ENCODE measurements at regions not wholly inside any gene's neighbourhood (a gene's known extent, or its start where the extent isn't known, plus 50 kb on each side); places are given as distances from the start of the nearest gene placed in this dataset.

DNA sequence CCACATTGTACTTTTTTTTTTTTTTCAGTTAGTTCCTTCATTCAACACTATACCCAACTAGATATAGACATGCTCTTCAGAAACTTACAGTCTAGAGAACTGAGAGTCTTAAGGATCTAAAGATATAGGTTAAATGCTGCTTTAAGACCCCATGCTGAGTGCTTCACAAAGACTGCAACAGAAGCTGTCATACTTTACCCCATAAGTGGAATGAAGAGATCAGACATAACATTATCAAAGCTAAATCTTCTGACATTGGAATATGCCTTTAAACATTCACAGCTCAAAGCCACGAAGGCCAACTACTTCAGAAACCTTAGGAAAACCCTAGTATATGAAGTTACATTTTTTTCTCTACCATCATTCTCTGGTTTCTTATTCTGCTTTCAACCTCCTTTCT, 666.4 kb downstream of the KCNT2 start:
- TF ChIP-seq, protein P1, sequence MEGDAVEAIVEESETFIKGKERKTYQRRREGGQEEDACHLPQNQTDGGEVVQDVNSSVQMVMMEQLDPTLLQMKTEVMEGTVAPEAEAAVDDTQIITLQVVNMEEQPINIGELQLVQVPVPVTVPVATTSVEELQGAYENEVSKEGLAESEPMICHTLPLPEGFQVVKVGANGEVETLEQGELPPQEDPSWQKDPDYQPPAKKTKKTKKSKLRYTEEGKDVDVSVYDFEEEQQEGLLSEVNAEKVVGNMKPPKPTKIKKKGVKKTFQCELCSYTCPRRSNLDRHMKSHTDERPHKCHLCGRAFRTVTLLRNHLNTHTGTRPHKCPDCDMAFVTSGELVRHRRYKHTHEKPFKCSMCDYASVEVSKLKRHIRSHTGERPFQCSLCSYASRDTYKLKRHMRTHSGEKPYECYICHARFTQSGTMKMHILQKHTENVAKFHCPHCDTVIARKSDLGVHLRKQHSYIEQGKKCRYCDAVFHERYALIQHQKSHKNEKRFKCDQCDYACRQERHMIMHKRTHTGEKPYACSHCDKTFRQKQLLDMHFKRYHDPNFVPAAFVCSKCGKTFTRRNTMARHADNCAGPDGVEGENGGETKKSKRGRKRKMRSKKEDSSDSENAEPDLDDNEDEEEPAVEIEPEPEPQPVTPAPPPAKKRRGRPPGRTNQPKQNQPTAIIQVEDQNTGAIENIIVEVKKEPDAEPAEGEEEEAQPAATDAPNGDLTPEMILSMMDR (IDR thresholded peaks at IDR 0.05; ENCODE audit: insufficient read depth, low read length, missing control alignments): no peak
- DNase-seq (ENCODE audit: low read depth, low spot score): no peak
- H3K4me3 ChIP-seq (ENCODE audit: low read depth, low read length): no peak overlapping the region
- CTCF ChIA-PET: no interaction called here
- POLR2A ChIA-PET: no interaction called here

GRCh38 chr1:195941314-195941713, 666.9 kb downstream of the KCNT2 start:
- ChIA-PET POLR2A (no interaction called here), CTCF (no interaction called here)
- TF ChIP-seq, protein P1 (IDR thresholded peaks at IDR 0.05; ENCODE audit: insufficient read depth, low read length, missing control alignments): no peak
- H3K4me3 ChIP-seq (ENCODE audit: low read depth, low read length): no peak overlapping the region
- no peak for DNase-seq (ENCODE audit: low read depth, low spot score)

DNA sequence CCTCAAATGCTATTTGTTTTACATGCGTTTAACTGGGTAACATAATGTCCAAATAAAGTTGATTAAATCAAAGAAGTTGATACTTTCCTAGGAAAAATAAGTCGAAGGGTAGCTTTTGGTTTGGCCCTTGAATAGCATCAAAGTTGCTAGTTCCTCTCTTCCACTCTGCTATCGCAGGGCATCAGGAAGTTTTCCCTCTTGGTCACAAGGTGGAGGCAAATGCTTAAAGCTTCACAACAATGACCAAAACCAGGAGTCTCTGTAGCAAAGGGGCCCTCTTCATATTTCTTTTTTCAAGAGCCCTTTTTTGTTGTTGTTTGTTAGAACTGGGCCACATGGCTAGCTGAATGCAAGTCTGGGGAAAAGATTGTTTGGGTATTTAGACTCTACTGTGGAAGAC, 668.4 kb downstream of the KCNT2 start:
- ChIA-PET POLR2A (no interaction called here), CTCF (no interaction called here)
- H3K4me3 ChIP-seq (ENCODE audit: low read depth, low read length): no peak overlapping the region
- TF ChIP-seq, protein P1 (IDR thresholded peaks at IDR 0.05; ENCODE audit: insufficient read depth, low read length, missing control alignments): no peak
- DNase-seq (ENCODE audit: low read depth, low spot score): no peak

DNA sequence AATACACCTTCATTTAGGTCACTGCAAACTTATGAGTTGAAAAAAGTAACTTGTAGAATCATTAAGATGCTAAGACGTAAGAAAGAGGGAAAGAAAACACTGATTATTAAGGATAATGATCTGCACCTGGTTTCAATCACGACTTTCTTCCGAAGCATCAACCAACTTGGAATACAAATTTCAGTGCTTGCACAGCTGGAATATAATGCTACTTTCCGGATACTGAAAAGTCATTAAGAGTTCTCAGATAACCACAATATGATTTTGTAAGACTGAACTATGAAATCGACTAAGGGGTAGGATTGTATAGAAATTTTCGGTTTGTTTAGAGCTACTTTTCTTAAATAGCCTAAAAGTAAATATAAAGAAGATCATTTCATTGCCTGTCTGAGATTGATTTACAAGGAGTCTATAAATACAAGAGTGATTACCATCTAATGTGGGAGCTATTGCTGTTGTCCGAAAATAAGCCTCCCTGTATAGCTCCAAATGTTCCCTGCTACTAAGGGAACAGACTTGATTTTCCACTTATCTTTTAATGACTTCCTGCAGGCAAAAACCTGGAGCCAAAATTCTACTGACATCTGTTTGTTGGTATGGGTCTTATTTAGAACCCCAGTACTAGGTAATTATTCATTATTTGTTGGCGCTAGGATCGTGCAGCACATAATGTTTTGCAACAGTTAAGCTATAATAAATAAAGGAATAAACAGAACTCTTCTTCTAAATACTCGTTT, 673.3 kb downstream of the KCNT2 start:
- ChIA-PET POLR2A (no interaction called here), CTCF (no interaction called here)
- H3K4me3 ChIP-seq (ENCODE audit: low read depth, low read length): no peak overlapping the region
- no peak for DNase-seq (ENCODE audit: low read depth, low spot score)
- TF ChIP-seq, protein P1 (IDR thresholded peaks at IDR 0.05; ENCODE audit: insufficient read depth, low read length, missing control alignments): no peak

- CTCF ChIA-PET: no interaction called here
These were observed 674.4 kb downstream of the KCNT2 start for GRCh38 chr1:195933835-195934234.

GRCh38 chr1:195915826-195916225, 692.4 kb downstream of the KCNT2 start:
- ChIA-PET POLR2A (no interaction called here), CTCF (no interaction called here)
- no peak overlapping the region for H3K4me3 ChIP-seq (ENCODE audit: low read depth, low read length)
- TF ChIP-seq, protein P1 (IDR thresholded peaks at IDR 0.05; ENCODE audit: insufficient read depth, low read length, missing control alignments): no peak
- DNase-seq (ENCODE audit: low read depth, low spot score): no peak

More at GRCh38 chr1:195933835-195934234, 674.4 kb downstream of the KCNT2 start:
- POLR2A ChIA-PET: no interaction called here
- TF ChIP-seq, protein P1 (IDR thresholded peaks at IDR 0.05; ENCODE audit: insufficient read depth, low read length, missing control alignments): no peak
- DNase-seq (ENCODE audit: low read depth, low spot score): no peak
- no peak overlapping the region for H3K4me3 ChIP-seq (ENCODE audit: low read depth, low read length)

Data from AG04449 (cell line).